ENCODE measurements at regions not wholly inside any gene's neighbourhood (a gene's known extent, or its start where the extent isn't known, plus 50 kb on each side); places are given as distances from the start of the nearest gene placed in this dataset.

DNA sequence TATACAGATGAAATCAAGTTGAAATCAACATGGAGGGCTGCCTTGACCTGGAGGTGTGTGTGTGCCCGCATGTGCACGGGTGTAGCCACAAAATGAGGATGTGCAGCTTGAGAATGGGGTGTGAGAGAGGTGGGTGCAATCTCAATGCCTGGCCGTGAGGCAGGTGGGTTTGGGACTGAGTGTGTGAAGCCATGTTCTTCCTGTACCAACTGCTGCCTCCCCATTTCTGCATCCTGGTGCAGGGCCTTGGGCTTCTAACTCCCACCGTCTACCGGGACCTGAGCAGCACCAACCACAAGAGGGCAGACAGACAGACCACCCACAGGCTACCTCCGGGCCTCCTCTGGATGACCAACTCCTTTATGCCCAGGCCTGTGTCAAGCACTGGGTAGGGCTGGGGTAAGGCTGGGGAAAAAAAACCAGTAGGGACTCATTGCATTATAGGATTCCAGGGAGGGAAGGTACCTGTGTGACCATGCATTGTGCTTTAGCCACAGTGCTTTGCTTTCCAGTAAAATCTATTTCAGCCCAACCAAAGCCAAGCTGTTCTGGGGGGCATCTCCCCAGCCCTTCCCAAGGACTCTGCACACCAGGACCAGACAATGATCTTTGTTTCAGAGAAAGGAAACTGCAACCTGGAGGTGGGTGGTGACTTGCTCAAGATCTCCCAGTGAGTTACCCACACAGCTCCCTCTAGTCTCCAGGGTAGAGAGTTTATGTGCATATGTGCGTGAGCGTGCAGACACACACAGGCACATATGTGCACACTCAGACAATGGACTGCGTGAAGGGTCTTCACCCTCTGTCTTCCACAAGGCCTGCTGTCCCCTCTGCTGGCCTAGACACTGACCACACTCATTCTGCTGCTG lies 162.2 kb upstream of the TLE3 start:
- H3K14ac ChIP-seq (ENCODE audit: insufficient read length): no peak overlapping the region
- H2BK15ac ChIP-seq (ENCODE audit: low read length): no peak overlapping the region
- H3K56ac ChIP-seq (replicated peaks; ENCODE audit: insufficient read length, low read depth, low read length): no peak overlapping the region
- no peak overlapping the region for H2AK5ac ChIP-seq (ENCODE audit: low read depth, low read length)
- H2BK20ac ChIP-seq (ENCODE audit: low read length): no peak overlapping the region
- no peak overlapping the region for H3K4ac ChIP-seq (replicated peaks; ENCODE audit: insufficient read length, low read depth, low read length)
- H3K23me2 ChIP-seq (ENCODE audit: low read depth, low read length): no peaks in the 10 kb centered on the region
- H3K18ac ChIP-seq (ENCODE audit: extremely low read depth, low read length): no peak overlapping the region
- DNase-seq (ENCODE audit: low read depth in 1 of 2, low spot score in 2 of 2) (no peak), FAIRE-seq (no peak)
- H4K91ac ChIP-seq (replicated peaks; ENCODE audit: insufficient read length, low read length): no peak overlapping the region
- H3K36me3 ChIP-seq (ENCODE audit: control insufficient read depth in 2 of 4, insufficient read depth in 4 of 4, low read length in 3 of 4): no peaks in the 10 kb centered on the region
- H2AFZ ChIP-seq (ENCODE audit: low read length): no peak overlapping the region
- H4K8ac ChIP-seq (ENCODE audit: extremely low read depth, insufficient read depth, low read length): 0 out of 2 replicates have a peak overlapping the region, but pooled peaks have one; percentile 39
- no peak overlapping the region for H3K9ac ChIP-seq (replicated peaks in 1 of 4; ENCODE audit: extremely low read depth in 1 of 4, low read depth in 3 of 4, low read length in 3 of 4)
- no peak overlapping the region for H4K5ac ChIP-seq (ENCODE audit: insufficient read length, low read depth, low read length)
- no peak overlapping the region for H3K27ac ChIP-seq (ENCODE audit: low read depth, low read length)
- H3K27me3 ChIP-seq (replicated peaks in 1 of 4; ENCODE audit: control insufficient read depth in 3 of 4, extremely low read depth in 1 of 4, insufficient read depth in 3 of 4, low read length in 3 of 4): no peaks in the 10 kb centered on the region
- no peak overlapping the region for H3K4me3 ChIP-seq (ENCODE audit: extremely low read depth in 1 of 4, insufficient read depth in 2 of 4, low read depth in 3 of 4, low read length in 4 of 4)
- no peak overlapping the region for H3K4me2 ChIP-seq (ENCODE audit: insufficient read depth in 1 of 2, low read depth in 2 of 2, low read length in 2 of 2)
- no peak overlapping the region for H2BK120ac ChIP-seq (replicated peaks; ENCODE audit: low read depth, low read length)
- H3K79me2 ChIP-seq (ENCODE audit: control insufficient read depth in 1 of 2, insufficient read depth in 2 of 2, low read length in 2 of 2): no peaks in the 10 kb centered on the region
- WGBS, 2 experiments (ENCODE audit: extremely low coverage in 1 of 2, insufficient coverage in 1 of 2, insufficient read length in 1 of 2, insufficient replicate concordance in 2 of 2, low coverage in 1 of 2, low lambda C conversion rate in 2 of 2, missing lambda C conversion rate in 1 of 2): 82% methylated on average over 9 of the region's 9 CpGs; no CpG with 5 or more reads in 1 of the 2 experiments
- H3K79me1 ChIP-seq (ENCODE audit: low read depth, low read length): no peaks in the 10 kb centered on the region
- H4K20me1 ChIP-seq (replicated peaks in 1 of 2; ENCODE audit: control insufficient read depth in 1 of 2, insufficient read depth in 2 of 2, low read length in 2 of 2): no peaks in the 10 kb centered on the region
- no peaks in the 10 kb centered on the region for H3K9me3 ChIP-seq (ENCODE audit: insufficient read depth in 2 of 2, low read depth in 1 of 2, low read length in 1 of 2)
- H3K23ac ChIP-seq (ENCODE audit: insufficient read length): no peak overlapping the region
- H2BK12ac ChIP-seq (ENCODE audit: low read depth, low read length): no peak overlapping the region
- CTCF ChIA-PET (ENCODE audit: partially characterized antibody): interaction anchor here (0.6 to 3.4 kb wide), 17 partner anchors 9 to 794 kb away, joined by 3 to 12 read pairs (median 3); no protein-coding TSS in a partner anchor
- peaks cover 0 to 3% (median 1%) of the 10 kb centered on the region in 4 experiments; a peak in 4 of 7 replicates for H3K4me1 ChIP-seq (replicated peaks in 1 of 4; ENCODE audit: control insufficient read depth in 3 of 4, insufficient read depth in 4 of 4, low read length in 3 of 4)
- POLR2A ChIA-PET (ENCODE audit: partially characterized antibody): interaction anchor here (0.7 to 1.4 kb wide), 2 partner anchors 11 to 367 kb away, joined by 3 read pairs; no protein-coding TSS in a partner anchor
- no peak overlapping the region for H2BK5ac ChIP-seq (ENCODE audit: low read depth, low read length)
- TF ChIP-seq TEAD4 (IDR thresholded peaks at IDR 0.05; ENCODE audit: low read depth, low read length) (no peak), CEBPB (IDR thresholded peaks at IDR 0.05; ENCODE audit: low read depth, low read length) (no peak), BRCA1 (IDR thresholded peaks at IDR 0.05; ENCODE audit: low read depth, low read length) (no peak), NRF1 (IDR thresholded peaks at IDR 0.05; ENCODE audit: low read depth, low read length) (no peak), RAD21 (IDR thresholded peaks at IDR 0.05 in 1 of 2, conservative IDR thresholded peaks at IDR 0.05 in 1 of 2; ENCODE audit: low read depth in 2 of 2, low read length in 2 of 2) (peak; percentile 58 to 69), RFX5 (IDR thresholded peaks at IDR 0.05; ENCODE audit: borderline replicate concordance, low read depth, low read length) (no peak), CHD2 (IDR thresholded peaks at IDR 0.05; ENCODE audit: low read length) (no peak), NANOG (IDR thresholded peaks at IDR 0.05; ENCODE audit: insufficient read depth, low read depth, low read length, poor library complexity, severe bottlenecking) (no peak), MAFK (IDR thresholded peaks at IDR 0.05; ENCODE audit: low read depth, low read length) (no peak)
- TF ChIP-seq, protein P1, sequence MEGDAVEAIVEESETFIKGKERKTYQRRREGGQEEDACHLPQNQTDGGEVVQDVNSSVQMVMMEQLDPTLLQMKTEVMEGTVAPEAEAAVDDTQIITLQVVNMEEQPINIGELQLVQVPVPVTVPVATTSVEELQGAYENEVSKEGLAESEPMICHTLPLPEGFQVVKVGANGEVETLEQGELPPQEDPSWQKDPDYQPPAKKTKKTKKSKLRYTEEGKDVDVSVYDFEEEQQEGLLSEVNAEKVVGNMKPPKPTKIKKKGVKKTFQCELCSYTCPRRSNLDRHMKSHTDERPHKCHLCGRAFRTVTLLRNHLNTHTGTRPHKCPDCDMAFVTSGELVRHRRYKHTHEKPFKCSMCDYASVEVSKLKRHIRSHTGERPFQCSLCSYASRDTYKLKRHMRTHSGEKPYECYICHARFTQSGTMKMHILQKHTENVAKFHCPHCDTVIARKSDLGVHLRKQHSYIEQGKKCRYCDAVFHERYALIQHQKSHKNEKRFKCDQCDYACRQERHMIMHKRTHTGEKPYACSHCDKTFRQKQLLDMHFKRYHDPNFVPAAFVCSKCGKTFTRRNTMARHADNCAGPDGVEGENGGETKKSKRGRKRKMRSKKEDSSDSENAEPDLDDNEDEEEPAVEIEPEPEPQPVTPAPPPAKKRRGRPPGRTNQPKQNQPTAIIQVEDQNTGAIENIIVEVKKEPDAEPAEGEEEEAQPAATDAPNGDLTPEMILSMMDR (IDR thresholded peaks at IDR 0.05; ENCODE audit: control extremely low read depth in 1 of 3, insufficient read depth in 1 of 3, low read depth in 1 of 3, low read length in 3 of 3): peak; percentile 61 to 78 (median 70)

All from H1 (cell line).